HL-60/S4 treated with retinoic acid at 250 ng/mL for 4 days and 3 days (cell line): ENCODE measurements at regions not wholly inside any gene's neighbourhood (a gene's known extent, or its start where the extent isn't known, plus 50 kb on each side); places are given as distances from the start of the nearest gene placed in this dataset.

ENCODE experiments used
- in situ Hi-C: fragments of 300-500 bp; cut with MboI; formaldehyde crosslinking; loops from 2 replicates; pipeline ENCODE4 v1.7.0; 2022; ENCODE audit warnings: low sequenced_read_pairs

DNA sequence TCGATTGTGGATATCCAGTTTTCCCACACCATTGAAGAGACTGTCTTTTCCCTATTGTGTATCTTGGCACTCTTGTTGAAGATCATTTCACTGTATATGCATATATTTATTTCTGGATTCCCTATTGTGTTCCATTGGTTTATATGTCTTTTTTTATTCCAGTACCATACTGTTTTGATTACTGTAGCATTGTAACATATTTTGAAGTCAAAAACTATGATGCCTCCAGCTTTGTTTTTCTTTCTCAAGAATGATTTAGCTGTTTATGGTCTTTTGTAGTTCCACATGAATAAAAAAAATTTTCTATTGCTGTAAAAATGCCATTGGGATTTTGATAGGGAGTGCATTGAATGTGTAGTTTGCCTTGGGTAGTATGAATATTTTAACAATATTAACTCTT is 128.1 kb upstream of the SLC38A2 start:
- in situ Hi-C loops, result no loop called here

GRCh38 chr12:46499901-46500300 is 127.3 kb upstream of the SLC38A2 start:
- in situ Hi-C loops, result no loop called here

DNA sequence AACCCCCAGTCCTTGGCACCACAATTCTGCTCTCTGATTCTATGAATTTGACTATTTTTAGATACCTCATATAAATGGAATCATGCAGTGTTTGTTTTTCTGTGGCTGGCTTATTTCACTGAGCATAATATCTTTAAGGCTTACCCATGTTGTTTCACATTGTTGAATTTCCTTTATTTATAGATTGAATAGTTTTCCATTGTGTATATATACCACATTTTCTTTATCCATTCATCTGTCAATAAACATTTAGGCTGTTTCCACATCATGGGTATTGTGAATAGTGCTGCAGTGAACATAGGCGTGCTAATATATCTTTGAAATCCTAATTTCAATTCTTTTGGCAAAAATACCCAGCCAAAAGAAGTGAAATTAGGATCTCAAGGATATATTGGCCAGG is 126.7 kb upstream of the SLC38A2 start:
- in situ Hi-C loops, result no loop called here

DNA sequence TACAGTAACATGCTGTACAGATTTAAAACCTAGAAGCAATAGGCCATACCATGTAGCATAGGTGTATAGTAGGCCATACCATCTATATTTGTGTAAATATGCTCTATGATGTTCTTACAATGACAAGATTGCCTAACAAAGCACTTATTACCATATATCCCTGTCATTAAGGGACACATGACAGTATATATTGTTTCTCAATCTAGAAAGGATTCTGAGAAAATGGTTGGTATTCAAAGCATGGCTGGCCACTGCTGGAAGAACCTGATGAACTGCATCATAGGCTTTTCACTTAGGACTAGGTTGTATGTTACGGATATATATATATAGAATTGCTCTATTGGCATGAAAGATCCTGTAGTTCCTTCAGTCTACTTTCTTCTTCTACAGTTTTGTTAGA is 125.2 kb upstream of the SLC38A2 start:
- in situ Hi-C loops, result no loop called here

DNA sequence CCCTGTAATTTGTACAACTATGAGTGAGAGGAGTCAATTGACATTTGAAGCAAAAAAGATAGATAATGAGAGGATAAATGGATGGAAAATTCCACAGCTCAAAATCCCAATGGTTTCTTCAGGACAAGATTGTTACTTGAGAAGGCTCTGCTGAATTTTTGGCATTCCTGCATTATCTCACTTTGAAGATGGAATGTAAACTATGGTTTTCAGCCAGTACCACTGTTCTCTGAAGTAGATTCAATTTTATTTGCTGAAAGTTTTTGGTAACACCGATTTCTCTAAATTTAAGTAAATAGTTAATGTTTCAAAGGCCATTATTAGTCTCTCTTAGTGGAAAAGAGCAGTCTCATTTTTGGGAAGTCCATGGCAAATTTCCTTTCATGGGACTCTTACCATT is 121.9 kb upstream of the SLC38A2 start:
- in situ Hi-C loops, result no loop called here

DNA sequence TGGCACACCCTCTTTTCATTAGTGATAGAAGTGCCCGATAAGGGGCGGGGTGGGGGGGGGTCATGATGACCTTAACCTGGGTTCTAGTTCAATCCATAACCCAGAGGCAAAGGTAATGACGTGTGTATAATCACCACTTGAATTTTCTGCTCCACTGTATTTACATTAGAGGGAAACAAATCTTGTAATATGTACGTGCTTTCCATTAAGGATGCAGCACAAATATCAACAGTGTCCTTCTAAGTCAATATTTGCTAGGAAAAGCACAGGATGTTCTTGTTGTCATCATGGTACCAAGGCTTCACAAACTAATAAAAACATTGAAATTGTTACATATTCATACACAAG is 121.2 kb upstream of the SLC38A2 start:
- in situ Hi-C loops, result no loop called here

DNA sequence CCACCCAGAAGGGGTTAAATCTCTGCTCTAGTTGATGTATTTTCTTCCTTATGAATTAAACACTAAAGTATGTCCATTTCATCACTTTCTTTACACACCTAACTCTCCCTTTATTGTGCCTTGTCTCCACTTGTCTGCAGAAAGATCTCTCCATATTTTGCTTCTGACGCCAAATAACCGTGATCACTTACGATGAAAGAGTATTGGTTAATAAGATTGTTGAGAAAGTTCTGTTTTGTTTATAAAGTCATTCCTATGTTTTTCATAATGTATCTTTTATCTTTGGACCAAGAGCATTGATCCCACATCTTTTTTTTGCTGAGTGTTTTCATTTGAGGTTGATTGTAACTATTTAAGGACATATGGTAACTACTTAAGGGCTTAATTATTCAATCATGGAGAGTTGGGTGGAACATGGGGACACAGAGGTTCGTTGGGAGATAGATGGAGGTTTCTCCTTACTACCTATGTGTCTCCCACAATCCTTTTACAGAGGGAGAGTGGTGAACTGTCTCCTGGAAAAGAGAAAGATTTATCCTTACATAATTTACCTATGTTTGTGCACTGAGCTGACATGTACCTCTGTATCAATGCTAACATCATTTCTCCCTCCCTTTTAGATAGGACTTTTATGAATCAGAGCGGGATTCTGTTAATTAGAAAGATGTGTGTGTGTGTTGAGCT is 120.7 kb upstream of the SLC38A2 start:
- in situ Hi-C loops, result no loop called here

- in situ Hi-C loops, result no loop called here
These were observed 120.0 kb upstream of the SLC38A2 start for GRCh38 chr12:46492471-46493085.

DNA sequence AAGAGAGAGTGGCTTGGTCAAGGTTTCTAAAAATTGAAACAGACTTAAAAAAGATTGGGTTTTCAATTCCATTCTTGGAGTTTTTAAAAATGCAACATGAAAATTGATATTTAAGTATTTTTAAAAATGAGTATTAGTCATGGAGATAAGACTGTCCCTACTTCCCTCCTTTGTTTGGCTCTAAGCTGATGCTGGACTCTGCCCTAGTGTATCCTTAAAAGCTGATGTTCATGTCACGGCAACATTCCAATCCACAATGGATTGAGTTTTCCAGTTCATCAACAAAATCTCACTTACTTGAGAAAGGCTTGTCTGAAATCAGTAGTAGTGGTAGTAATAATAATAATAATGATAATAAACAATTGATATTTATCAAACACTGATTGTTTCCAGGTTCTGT is 119.0 kb upstream of the SLC38A2 start:
- in situ Hi-C loops, result no loop called here

DNA sequence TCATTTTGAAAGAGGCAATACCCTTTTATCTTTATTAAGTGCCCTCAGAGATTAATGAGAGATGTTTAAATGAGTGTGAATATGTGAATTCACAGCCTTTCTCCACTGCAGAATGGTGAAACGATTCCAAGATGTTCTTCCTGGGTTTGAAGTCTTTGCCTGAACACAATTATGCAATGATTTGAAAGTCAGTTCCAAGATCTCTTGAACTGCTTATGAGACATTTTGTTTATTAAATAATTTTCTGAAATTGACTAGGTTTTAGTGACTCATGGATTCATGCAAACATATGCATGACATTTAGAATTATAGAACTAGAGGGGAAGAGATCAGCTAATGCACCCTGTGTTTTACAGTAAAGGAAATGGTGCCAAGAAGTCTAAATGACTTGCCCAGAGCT is 118.1 kb upstream of the SLC38A2 start:
- in situ Hi-C loops, result no loop called here

- in situ Hi-C loops, result no loop called here
These were observed 117.4 kb upstream of the SLC38A2 start for GRCh38 chr12:46489951-46490388.

DNA sequence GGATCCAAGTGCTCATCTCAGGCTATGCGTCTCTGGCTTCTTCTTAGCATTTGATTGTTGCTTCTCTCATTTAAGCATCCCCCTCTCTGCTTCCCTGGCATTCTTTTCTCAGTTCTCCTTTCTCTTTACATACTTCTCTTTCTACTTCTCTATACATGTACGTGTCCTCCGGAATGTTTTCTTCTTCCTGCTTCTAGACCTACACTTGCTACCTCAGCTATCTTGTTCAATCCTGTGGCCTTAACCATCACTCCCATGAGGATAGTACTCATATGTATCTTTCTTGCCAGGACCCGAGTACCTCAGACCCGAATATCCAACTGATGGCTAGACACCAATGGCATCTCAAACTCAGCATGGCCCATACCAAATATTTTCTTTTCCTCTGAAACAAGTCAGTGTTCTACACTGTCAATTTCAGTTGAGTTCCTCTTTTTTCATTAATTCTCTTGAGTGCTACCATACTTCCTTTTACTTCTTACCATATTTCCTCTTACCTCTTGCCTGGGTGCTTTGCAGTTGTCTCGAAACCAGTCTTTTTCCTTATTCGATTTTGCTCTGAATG is 115.1 kb upstream of the SLC38A2 start:
- in situ Hi-C loops, result no loop called here

DNA sequence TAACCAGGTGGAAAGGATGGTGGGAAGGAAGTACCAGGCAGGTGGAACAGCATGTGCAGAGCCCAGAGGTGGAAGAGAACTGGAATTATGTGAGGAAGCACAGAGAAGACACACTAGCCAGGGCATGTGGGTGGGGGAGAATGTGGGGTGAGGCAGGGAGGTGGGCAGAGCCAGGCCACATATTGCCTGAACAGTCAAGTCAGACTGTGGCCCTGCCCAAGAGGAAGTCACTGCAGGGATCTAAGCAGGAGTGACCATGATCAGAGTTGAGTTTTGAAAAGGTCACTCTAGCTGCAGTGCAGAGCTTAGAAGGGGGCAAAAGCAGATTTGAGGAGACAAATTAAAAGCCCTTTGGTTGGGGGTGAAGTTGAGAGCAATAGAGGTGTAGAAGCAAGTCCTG is 114.0 kb upstream of the SLC38A2 start:
- in situ Hi-C loops, result no loop called here

- in situ Hi-C loops, result no loop called here
These were observed 113.3 kb upstream of the SLC38A2 start for GRCh38 chr12:46485853-46486252.

DNA sequence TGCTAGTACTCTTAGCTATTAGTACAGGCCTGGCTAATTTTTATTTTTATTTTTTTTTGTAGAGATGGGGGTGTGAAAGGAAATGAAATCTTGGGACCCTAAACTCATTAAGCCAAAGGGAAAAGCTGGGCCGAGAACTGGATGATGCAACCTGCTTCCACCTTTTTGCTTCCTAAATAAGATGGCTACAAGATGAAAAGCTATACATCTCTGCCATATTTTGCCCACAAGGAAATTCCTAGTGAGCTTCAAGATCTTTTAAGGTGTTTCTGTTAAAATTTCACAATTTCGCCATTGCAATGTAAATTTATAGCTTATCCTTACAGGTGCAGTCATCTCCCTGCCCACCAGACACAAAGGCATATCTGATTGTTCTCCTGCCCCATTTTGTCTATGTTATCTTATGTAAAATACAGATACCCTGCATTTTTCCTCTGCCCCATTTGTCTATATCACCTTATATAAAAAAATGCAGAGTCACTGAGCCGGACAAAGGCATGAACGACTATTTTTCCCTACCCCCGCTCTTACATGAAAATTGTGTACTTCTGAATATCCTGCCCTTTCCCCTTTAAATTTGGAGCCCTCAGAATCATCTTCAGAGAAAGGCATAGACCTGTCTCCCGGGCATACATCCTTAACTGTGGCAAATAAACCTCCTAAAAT is 112.0 kb upstream of the SLC38A2 start:
- in situ Hi-C loops, result no loop called here

DNA sequence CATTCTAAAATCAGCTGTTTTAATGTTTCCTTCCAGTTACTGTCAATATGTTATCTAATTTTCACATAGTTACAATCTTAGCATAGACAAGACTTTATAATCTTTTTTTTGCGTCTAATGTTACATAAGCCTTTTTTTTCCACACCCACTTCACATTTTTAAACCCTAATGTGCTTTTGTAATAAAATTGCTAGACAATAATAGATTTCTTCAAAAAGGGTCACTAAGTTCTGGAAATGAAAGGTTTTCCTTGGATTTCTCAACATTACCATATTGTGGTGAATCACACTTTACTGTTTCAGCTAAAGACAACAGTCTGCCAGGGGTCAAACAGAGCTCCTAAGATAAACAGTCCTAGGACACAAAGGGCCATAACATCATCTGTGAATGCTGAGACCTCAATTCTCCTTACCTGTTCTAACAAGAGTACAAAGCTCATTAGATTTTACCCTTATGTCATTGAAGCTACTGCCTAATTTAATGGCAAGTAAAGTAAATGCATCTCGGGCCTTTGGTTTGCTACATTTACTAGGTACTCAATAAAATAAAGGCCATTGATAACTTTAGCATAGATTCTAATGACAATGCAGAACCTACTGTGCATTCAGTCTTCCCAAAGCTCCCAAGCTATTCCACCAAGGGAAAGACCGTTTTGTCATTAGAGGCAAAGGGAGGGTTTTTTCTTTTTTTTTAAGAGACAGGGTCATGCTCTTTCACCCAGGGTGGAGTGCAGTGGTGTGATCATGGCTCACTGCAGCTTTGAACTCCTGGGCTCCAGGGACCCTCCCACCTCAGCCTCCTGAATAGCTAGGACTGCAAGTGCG is 111.2 kb upstream of the SLC38A2 start:
- in situ Hi-C loops, result no loop called here

DNA sequence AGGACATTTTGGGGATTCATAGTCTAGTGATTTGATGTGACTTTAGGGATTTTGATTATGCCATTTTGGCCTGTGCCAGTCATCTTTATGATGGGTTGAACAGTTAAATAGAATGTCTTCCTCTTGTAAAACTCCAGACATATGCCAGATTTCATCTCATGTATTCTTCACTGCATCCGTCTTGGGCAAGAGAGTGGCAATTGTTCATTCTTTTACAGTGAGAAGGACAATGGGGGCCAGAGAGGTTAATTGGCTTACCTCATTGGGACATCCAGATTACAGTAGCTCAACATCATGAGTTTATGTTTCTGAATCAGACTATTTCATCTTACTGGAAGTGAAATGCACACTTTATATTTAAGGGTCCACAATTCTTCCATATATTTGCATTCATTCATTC is 108.2 kb upstream of the SLC38A2 start:
- in situ Hi-C loops, result no loop called here

GRCh38 chr12:46480316-46480715 is 107.7 kb upstream of the SLC38A2 start:
- in situ Hi-C loops, result no loop called here

DNA sequence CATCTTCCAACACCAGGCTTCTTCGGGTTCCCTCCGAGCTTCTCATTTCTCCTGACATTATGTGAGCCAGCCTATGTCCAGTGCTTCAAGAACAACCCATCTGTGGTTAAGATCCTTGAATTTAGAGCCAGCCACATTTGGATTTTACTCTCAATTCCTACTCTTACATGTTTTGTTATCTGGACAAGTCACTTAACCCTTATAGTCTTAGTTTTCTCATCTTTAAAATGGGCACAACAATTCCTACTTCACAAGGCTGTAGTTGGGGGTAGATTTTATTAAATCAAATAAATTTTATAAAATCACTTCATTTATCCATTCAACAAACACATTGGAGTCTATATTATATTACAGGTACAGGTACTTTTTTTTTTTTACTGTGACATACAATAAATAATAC is 105.5 kb upstream of the SLC38A2 start:
- in situ Hi-C loops, result no loop called here

DNA sequence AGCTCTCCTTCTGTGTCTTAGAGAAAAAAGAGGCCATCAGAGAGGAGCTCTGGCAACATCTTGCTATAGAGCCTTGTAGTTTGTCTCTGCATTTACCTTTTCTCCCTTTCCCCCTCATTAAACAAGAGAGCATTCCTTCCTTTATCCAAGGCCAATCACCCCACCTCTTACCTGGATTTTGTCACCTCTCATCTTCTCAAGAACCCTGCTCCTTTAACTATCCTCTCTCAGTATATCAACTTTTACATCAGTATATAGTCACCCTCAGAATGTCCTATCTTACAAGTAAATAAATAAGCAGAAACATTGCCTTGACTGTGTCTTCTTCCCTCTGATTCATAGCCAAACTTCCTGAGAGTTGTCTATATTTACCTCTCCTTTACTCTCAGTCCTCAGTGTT is 105.0 kb upstream of the SLC38A2 start:
- in situ Hi-C loops, result no loop called here

DNA sequence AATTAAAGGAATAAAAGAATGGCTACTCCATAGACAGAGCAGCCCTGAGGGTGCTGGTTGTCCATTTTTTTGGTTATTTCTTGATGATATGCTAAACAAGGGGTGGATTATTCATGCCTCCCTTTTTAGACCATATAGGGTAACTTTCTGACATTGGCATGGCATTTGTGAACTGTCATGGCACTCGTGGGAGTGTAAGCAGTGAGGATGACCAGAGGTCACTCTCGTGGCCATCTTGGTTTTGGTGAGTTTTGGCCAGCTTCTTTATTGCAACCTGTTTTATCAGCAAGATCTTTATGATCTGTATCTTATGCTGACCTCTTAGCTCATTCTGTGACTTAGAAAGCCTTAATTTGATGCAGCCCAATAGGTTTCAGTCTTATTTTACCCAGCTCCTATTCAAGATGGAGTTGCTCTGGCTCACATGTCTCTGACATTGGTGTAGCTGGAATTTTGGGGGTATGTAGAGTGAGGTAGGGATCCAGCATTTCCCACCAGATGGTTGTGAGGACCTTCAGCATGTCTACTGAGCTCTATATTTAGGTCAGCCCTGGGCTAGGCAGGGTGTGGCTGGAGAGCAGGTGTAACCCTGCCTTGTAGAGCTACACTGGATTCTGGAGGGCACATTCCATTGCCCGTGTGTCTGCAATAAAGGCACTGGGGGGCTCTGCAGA is 103.5 kb upstream of the SLC38A2 start:
- in situ Hi-C loops, result no loop called here
